Stomach (tissue), 8 donors: ENCODE measurements at regions not wholly inside any gene's neighbourhood (a gene's known extent, or its start where the extent isn't known, plus 50 kb on each side); places are given as distances from the start of the nearest gene placed in this dataset.

Source experiments
- DNase-seq, 2 donors: peaks; one replicate each; pipeline versions ENCODE4 v3.0.0 to v3.0.0-alpha.2; 2013 to 2019
- H3K27ac ChIP-seq, 5 donors: fragments of 200-600 bp in 4 of 5; sonication (generic) in 4 of 5; one replicate each; pipeline ENCODE4 v1.5.1; 2013 to 2019; ENCODE audit warnings: mild to moderate bottlenecking in 1 of 5, moderate library complexity in 1 of 5
- H3K27me3 ChIP-seq, 3 donors: fragments of 200-600 bp; sonication (generic); one replicate each; pipeline ENCODE4 v1.5.1; 2017 to 2019; ENCODE audit warnings: mixed run types in 1 of 3
- H3K36me3 ChIP-seq, 4 donors: fragments of 200-600 bp; sonication (generic); 1 replicate in 3 of 4; 2 replicates in 1 of 4; pipeline ENCODE4 v1.5.1; 2016 to 2019
- H3K4me1 ChIP-seq, 4 donors: fragments of 200-600 bp; sonication (generic); one replicate each; pipeline ENCODE4 v1.5.1; 2016 to 2019
- H3K4me3 ChIP-seq, 4 donors: fragments of 200-600 bp; sonication (generic) in 3 of 4; one replicate each; pipeline ENCODE4 v1.5.1; 2016 to 2019; ENCODE audit warnings: mild to moderate bottlenecking in 1 of 4
- H3K9me3 ChIP-seq, 4 donors: fragments of 200-600 bp; sonication (generic); one replicate each; pipeline ENCODE4 v1.5.1; 2016 to 2019
- EP300 ChIP-seq: sonication (generic); formaldehyde crosslinking; IDR thresholded peaks from one replicate; pipeline ENCODE4 v1.6.1; 2017; ENCODE audit warnings: antibody characterized with exemption
- POLR2A ChIP-seq, 4 donors: fragments of 450-650 bp; IDR thresholded peaks; one replicate each; pipeline ENCODE4 v1.6.1; 2016; ENCODE audit warnings: antibody characterized with exemption in 4 of 4, control low read depth in 2 of 4, mild to moderate bottlenecking in 1 of 4, moderate library complexity in 1 of 4
- POLR2AphosphoS5 ChIP-seq, 3 donors: sonication (generic); formaldehyde crosslinking; IDR thresholded peaks; one replicate each; pipeline ENCODE4 v1.6.1; 2016; ENCODE audit warnings: antibody characterized with exemption in 3 of 3
- WGBS, 5 donors: extraction: QIAGEN DNeasy Blood & Tissue Kit in 3 of 5; methylation state at CpG; one replicate each; pipeline versions ENCODE4 v1.1.5 to v1.1.7; 2013 to 2018; 5-methylcytosine and 5-hydroxymethylcytosine counted together
- intact Hi-C: fragments of 100-400 bp; cut with DNase I; formaldehyde crosslinking; loops from one replicate; pipeline ENCODE4 v1.15.1; 2023; ENCODE audit warnings: low total_unique reads
- TF ChIP-seq, protein P1 (sequence below), 7 experiments: fragments of 450-650 bp in 4 of 7; fragments of 200-600 bp in 3 of 7; sonication (generic) in 3 of 7; IDR thresholded peaks; one replicate each; pipeline ENCODE4 v1.5.1; 2016 to 2019; ENCODE audit warnings: antibody characterized with exemption in 7 of 7, control low read depth in 2 of 7, mild to moderate bottlenecking in 1 of 7
- donor health status: healthy with polysubstance abuse.
- donor health status: Bipolar disorder and iron deficiency.
- donor health status: healthy.

DNA sequence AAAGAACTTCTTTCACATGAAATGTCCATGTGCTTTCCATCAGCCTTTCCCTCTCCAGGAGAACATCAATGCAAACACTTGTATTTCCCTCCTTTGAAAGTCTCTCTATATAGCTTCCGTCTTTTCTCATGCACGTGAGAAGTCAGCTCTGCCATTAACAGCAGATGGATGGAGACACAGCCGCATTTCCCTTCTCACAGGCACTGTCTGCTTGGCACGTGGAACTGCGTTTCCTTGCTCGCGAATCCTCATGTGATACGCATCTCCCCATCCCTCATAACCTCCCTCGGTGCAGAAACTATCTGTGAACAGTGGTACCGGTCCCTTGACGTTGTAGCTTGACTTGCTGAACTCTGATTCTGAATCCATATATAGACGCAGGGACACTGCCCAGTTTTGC, 717.0 kb upstream of the RBFOX1 start:
- WGBS, 5 donors, result 81 to 85% (median 84%) methylated on average over 12 of the region's 12 CpGs
- H3K27ac ChIP-seq, result no peak overlapping the region

DNA sequence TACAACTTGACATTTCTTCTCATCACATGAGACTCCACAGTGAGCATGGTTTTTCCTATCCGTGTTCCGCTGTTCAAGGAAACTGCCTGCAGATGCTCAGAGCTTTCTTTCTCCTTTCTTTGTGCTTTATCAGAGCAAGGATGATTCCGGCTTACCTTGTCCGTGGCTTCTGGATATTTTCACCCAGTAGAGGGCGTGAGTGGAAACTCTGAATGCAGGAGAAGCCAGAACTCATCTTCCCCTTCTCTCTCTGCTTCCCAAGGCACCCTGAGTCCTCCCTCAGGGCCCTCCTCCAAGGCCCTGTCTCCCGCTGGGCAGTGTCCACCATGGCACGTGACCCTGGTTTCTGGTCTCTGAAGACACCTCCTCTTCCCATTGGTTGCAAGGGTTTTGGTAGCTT, 721.1 kb upstream of the RBFOX1 start:
- H3K27ac ChIP-seq, result no peak overlapping the region
- no peak for DNase-seq
- 53 to 61% (median 56%) methylated on average over 7 of the region's 7 CpGs for WGBS, 5 donors
- H3K4me3 ChIP-seq, result no peak overlapping the region
- no peak for TF ChIP-seq POLR2AphosphoS5 (IDR thresholded peaks at IDR 0.05)
- TF ChIP-seq, protein P1, sequence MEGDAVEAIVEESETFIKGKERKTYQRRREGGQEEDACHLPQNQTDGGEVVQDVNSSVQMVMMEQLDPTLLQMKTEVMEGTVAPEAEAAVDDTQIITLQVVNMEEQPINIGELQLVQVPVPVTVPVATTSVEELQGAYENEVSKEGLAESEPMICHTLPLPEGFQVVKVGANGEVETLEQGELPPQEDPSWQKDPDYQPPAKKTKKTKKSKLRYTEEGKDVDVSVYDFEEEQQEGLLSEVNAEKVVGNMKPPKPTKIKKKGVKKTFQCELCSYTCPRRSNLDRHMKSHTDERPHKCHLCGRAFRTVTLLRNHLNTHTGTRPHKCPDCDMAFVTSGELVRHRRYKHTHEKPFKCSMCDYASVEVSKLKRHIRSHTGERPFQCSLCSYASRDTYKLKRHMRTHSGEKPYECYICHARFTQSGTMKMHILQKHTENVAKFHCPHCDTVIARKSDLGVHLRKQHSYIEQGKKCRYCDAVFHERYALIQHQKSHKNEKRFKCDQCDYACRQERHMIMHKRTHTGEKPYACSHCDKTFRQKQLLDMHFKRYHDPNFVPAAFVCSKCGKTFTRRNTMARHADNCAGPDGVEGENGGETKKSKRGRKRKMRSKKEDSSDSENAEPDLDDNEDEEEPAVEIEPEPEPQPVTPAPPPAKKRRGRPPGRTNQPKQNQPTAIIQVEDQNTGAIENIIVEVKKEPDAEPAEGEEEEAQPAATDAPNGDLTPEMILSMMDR (IDR thresholded peaks at IDR 0.05), result no peak
- TF ChIP-seq EP300, result no peak
- TF ChIP-seq POLR2A (IDR thresholded peaks at IDR 0.05), result no peak
- H3K4me1 ChIP-seq, result no peaks in the 10 kb centered on the region
- H3K36me3 ChIP-seq, result no peaks in the 10 kb centered on the region
- H3K9me3 ChIP-seq, result peaks cover 0 to 7% (median 2%) of the 10 kb centered on the region in 4 donors
- intact Hi-C loops, result no loop called here
- no peaks in the 10 kb centered on the region for H3K27me3 ChIP-seq

More for the DNA sequence above, 717.0 kb upstream of the RBFOX1 start:
- Histone ChIP-seq H3K4me1 (no peaks in the 10 kb centered on the region), H3K4me3 (no peak overlapping the region), H3K27me3 (no peaks in the 10 kb centered on the region), H3K36me3 (no peaks in the 10 kb centered on the region), H3K9me3 (no peaks in the 10 kb centered on the region)
- intact Hi-C loops, result no loop called here
- DNase-seq, result no peak
- no peak for TF ChIP-seq POLR2AphosphoS5 (IDR thresholded peaks at IDR 0.05)
- TF ChIP-seq EP300, result no peak
- TF ChIP-seq POLR2A (IDR thresholded peaks at IDR 0.05), result no peak
- TF ChIP-seq, protein P1 (IDR thresholded peaks at IDR 0.05), result no peak

DNA sequence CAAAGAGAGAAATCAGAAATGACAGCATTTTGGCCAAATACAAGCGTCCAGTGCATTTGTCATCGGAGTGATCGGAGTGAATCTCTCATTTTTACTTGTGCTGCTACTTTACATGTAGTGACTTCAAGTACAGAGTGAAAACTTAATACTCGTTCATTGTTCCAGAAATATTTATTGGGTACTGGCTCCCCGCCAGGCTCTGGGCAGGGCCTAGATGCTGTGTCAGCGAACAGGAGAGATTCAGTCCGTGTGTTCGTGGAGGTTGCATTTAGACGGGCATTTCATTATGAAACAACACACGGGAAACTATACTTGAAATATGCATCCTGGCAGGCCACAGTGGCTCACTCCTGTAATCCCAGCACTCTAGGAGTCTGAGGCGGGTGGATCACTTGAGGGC, 727.2 kb upstream of the RBFOX1 start:
- no peak overlapping the region for H3K27ac ChIP-seq
- H3K27me3 ChIP-seq, result no peaks in the 10 kb centered on the region
- DNase-seq, result no peak
- intact Hi-C loops, result no loop called here
- WGBS, 5 donors, result 77 to 88% (median 82%) methylated on average over 11 of the region's 11 CpGs
- no peak overlapping the region for H3K4me3 ChIP-seq
- no peaks in the 10 kb centered on the region for H3K4me1 ChIP-seq
- H3K36me3 ChIP-seq, result no peaks in the 10 kb centered on the region
- peaks cover 0 to 7% (median 2%) of the 10 kb centered on the region in 4 donors for H3K9me3 ChIP-seq
- TF ChIP-seq EP300 (no peak), POLR2A (IDR thresholded peaks at IDR 0.05) (no peak), POLR2AphosphoS5 (IDR thresholded peaks at IDR 0.05) (no peak)
- TF ChIP-seq, protein P1 (IDR thresholded peaks at IDR 0.05), result no peak

DNA sequence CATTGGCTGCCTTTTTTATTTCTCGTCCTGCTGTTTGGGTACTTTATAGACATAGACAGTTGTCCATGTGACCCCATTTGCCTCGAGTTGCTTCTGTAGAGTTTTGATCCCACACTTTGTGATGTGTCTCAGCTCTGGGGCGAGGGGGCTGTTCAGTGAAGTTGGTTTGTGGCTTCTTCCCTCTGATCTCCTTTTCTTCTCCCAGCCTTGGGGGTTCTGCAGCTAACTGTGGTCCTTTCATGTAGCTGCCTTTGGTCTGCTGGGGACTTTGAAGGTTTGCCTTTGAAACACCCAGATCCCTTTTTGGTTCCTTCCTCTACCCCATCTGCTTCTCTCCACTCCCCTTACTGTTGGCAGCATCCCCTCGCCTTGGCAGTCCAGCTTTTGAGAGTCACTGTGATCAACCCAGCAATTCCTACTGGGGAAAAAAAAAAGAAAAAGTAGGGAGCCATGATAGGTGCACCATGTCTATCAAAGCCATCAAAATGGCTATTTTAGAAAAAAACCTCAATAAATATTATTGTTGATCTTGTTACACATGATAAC, 728.8 kb upstream of the RBFOX1 start:
- Histone ChIP-seq H3K9me3 (no peaks in the 10 kb centered on the region), H3K4me1 (no peaks in the 10 kb centered on the region), H3K27me3 (no peaks in the 10 kb centered on the region), H3K4me3 (no peak overlapping the region), H3K27ac (no peak overlapping the region), H3K36me3 (no peaks in the 10 kb centered on the region)
- intact Hi-C loops, result no loop called here
- TF ChIP-seq EP300, result no peak
- TF ChIP-seq, protein P1 (IDR thresholded peaks at IDR 0.05), result no peak
- no peak for TF ChIP-seq POLR2AphosphoS5 (IDR thresholded peaks at IDR 0.05)
- TF ChIP-seq POLR2A (IDR thresholded peaks at IDR 0.05), result no peak
- DNase-seq, result no peak
- 43 to 58% (median 52%) methylated on average over 4 of the region's 4 CpGs for WGBS, 5 donors
